Gastroesophageal sphincter (tissue), 3 donors: ENCODE measurements at regions not wholly inside any gene's neighbourhood (a gene's known extent, or its start where the extent isn't known, plus 50 kb on each side); places are given as distances from the start of the nearest gene placed in this dataset.

Experiments
- EP300 ChIP-seq: sonication (generic); formaldehyde crosslinking; IDR thresholded peaks from one replicate; pipeline ENCODE4 v1.6.1; 2017; ENCODE audit warnings: antibody characterized with exemption, mild to moderate bottlenecking
- POLR2A ChIP-seq, 2 donors: fragments of 450-650 bp; IDR thresholded peaks; one replicate each; pipeline ENCODE4 v1.6.1; 2017; ENCODE audit warnings: antibody characterized with exemption in 2 of 2, mild to moderate bottlenecking in 2 of 2, moderate library complexity in 1 of 2
- POLR2AphosphoS5 ChIP-seq: sonication (generic); formaldehyde crosslinking; IDR thresholded peaks from one replicate; pipeline ENCODE4 v1.6.1; 2017; ENCODE audit warnings: antibody characterized with exemption
- TF ChIP-seq, protein P1 (sequence below), 4 experiments: fragments of 200-600 bp in 2 of 4; fragments of 450-650 bp in 2 of 4; sonication (generic) in 1 of 4; IDR thresholded peaks; one replicate each; pipeline ENCODE4 v1.5.1; 2017 to 2019; ENCODE audit warnings: antibody characterized with exemption in 4 of 4, mild to moderate bottlenecking in 2 of 4, moderate library complexity in 2 of 4

DNA sequence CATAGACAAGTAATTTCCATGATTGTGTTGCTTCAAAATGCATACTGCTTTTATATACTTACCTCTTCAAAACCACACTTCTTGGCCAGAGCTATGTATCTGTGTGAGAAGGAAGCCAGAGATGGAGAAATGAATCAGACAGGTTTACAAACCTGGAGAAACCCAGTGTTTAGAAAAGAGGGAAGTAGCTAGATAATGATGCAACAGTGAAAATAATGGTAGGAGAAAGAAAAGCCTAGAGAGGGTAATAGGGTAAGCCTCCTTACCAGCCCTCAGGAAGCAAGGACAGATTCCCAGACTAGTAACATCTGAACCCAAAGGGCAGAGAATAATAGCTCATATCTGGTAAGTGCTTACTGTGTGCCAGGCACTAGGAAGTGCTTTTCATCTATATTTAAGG is 250.3 kb upstream of the CDH11 start:
- TF ChIP-seq, protein P1, sequence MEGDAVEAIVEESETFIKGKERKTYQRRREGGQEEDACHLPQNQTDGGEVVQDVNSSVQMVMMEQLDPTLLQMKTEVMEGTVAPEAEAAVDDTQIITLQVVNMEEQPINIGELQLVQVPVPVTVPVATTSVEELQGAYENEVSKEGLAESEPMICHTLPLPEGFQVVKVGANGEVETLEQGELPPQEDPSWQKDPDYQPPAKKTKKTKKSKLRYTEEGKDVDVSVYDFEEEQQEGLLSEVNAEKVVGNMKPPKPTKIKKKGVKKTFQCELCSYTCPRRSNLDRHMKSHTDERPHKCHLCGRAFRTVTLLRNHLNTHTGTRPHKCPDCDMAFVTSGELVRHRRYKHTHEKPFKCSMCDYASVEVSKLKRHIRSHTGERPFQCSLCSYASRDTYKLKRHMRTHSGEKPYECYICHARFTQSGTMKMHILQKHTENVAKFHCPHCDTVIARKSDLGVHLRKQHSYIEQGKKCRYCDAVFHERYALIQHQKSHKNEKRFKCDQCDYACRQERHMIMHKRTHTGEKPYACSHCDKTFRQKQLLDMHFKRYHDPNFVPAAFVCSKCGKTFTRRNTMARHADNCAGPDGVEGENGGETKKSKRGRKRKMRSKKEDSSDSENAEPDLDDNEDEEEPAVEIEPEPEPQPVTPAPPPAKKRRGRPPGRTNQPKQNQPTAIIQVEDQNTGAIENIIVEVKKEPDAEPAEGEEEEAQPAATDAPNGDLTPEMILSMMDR (IDR thresholded peaks at IDR 0.05), result no peak
- TF ChIP-seq POLR2AphosphoS5 (no peak), POLR2A (IDR thresholded peaks at IDR 0.05) (no peak), EP300 (no peak)
